ENCODE measurements at regions not wholly inside any gene's neighbourhood (a gene's known extent, or its start where the extent isn't known, plus 50 kb on each side); places are given as distances from the start of the nearest gene placed in this dataset.

DNA sequence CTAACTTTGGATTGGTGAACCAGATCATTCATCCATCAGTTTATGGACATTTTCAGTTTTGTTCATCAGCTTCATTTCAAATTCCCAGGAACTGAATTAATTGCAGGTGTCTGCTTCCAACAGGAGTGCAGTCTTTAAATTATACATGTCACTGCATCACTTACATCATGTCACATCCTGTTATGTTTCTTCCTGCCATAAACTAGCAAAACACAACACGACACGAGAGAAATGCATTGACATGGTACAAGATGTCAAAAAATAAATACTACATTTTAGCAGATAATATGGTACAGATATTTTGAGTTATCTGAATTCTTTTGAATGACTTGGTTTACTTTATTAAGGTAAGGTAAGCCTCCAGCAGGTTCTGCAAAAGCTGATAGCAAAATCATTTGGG, 415.5 kb downstream of the NR2F1-AS1 start:
- CTCF ChIA-PET: no interaction called here
- no peak for DNase-seq (ENCODE audit: low read depth, low spot score)
- H3K4me3 ChIP-seq (ENCODE audit: low read depth, low read length): no peak overlapping the region
- TF ChIP-seq, protein P1, sequence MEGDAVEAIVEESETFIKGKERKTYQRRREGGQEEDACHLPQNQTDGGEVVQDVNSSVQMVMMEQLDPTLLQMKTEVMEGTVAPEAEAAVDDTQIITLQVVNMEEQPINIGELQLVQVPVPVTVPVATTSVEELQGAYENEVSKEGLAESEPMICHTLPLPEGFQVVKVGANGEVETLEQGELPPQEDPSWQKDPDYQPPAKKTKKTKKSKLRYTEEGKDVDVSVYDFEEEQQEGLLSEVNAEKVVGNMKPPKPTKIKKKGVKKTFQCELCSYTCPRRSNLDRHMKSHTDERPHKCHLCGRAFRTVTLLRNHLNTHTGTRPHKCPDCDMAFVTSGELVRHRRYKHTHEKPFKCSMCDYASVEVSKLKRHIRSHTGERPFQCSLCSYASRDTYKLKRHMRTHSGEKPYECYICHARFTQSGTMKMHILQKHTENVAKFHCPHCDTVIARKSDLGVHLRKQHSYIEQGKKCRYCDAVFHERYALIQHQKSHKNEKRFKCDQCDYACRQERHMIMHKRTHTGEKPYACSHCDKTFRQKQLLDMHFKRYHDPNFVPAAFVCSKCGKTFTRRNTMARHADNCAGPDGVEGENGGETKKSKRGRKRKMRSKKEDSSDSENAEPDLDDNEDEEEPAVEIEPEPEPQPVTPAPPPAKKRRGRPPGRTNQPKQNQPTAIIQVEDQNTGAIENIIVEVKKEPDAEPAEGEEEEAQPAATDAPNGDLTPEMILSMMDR (IDR thresholded peaks at IDR 0.05; ENCODE audit: insufficient read depth, low read length, missing control alignments): no peak
- POLR2A ChIA-PET: no interaction called here

DNA sequence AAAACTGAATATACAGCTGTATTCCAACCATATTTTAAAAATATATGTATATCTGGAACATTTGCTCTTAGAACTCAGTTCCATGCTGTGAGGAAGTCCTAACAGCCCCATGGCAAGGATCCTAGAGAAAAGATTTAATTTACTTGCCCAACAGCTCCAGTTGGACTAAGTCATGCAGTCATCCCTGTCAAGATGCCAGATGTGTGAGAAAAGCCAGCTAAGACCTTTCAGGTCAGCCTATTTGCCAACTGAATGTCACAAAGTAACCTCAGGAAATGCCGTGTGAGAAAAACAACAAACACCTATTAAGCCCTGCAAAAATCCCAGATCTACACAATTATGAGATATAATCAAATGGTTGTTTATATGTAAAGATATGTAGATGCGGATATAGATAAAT, 416.3 kb downstream of the NR2F1-AS1 start:
- ChIA-PET POLR2A (interaction anchor here (0.5 kb wide), 1 partner anchor 443 kb away, joined by 3 read pairs; no protein-coding TSS in a partner anchor), CTCF (no interaction called here)
- TF ChIP-seq, protein P1 (IDR thresholded peaks at IDR 0.05; ENCODE audit: insufficient read depth, low read length, missing control alignments): no peak
- no peak for DNase-seq (ENCODE audit: low read depth, low spot score)
- no peak overlapping the region for H3K4me3 ChIP-seq (ENCODE audit: low read depth, low read length)

DNA sequence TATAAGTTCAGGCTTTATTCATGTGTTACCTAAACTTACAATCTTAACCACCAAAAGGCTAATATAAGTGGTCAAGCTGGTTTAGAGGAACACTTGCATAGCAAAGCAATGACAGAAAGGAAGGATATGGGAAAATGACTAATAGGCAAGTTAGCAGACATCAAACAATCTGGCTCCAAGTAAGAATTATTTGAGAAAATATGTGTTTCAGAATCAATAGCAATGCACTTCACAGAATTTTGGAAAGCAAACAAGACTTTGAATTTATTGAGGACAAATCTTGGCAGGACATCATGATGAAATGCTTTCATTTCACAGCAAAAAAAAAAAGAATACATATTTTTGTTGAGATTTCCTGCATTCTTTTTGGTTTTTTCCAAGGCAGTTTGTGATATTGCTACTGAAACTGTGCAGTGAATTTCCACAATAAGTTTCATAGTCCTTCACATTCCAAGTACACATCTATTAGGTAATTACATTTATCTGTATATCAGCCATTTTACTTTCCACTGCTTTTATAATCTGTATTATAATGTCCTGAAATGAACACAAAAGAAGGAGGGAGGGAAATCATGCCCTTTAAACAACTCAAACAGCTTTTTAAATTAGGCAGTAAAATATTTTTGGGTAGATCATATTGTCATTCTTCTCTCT, 417.9 kb downstream of the NR2F1-AS1 start:
- CTCF ChIA-PET: interaction anchor here (1.0 kb wide), 1 partner anchor 11 kb away, joined by 3 read pairs; no protein-coding TSS in a partner anchor
- no peak overlapping the region for H3K4me3 ChIP-seq (ENCODE audit: low read depth, low read length)
- peak; percentile 83 for DNase-seq (ENCODE audit: low read depth, low spot score)
- TF ChIP-seq, protein P1 (IDR thresholded peaks at IDR 0.05; ENCODE audit: insufficient read depth, low read length, missing control alignments): no peak
- POLR2A ChIA-PET: no interaction called here

DNA sequence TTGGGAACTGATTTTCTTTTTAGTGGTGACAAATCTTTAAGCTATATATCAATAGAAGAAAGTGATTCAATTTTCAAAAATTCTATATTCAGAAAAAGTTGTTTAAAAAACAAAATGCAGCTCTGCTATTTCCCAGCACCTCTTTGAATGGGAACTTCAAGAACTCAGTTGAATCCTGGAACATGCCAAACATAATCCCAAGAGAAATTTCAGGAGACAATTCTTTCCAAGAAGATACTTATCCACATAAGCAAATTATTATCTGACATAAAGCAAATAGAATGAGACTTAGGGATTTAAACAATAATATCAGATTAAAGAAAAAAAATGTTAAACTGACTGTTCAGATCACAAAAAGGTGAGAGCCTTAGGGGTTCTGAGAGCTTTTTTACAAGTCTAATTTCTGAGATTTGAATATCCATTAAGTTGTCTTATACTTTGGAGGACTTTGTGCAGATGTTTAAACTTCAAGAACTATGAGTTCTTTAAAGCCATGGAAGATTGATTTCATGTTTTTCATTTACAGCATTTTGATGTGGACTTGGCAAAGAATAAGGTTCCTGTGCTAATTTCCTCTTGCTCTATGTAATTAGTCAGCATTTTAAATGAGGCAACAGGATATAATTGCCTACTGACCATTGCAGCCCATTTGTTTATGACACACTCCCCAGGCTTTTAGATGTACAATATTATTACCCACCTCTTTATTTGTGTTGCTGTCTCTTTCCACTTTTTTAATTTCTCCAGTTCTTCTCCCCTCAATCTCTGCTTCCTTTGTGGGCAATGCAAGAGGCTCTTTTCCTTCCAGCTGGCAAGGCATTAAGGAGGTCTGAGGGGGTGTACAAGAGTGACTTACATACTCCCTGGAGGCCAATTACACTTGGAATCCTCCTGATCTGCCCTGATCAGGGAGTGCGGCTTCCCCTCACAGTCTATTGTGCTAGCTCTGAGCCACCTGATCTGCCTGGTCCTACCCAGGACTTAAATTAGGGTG, 419.1 kb downstream of the NR2F1-AS1 start:
- CTCF ChIA-PET: interaction anchor here (0.6 to 1.4 kb wide), 2 partner anchors 9 to 70 kb away, joined by 3 to 4 read pairs; no protein-coding TSS in a partner anchor
- H3K4me3 ChIP-seq (ENCODE audit: low read depth, low read length): no peak overlapping the region
- POLR2A ChIA-PET: interaction anchor here (0.7 kb wide), 1 partner anchor 266 kb away, joined by 3 read pairs; no protein-coding TSS in a partner anchor
- DNase-seq (ENCODE audit: low read depth, low spot score): no peak
- TF ChIP-seq, protein P1 (IDR thresholded peaks at IDR 0.05; ENCODE audit: insufficient read depth, low read length, missing control alignments): no peak

DNA sequence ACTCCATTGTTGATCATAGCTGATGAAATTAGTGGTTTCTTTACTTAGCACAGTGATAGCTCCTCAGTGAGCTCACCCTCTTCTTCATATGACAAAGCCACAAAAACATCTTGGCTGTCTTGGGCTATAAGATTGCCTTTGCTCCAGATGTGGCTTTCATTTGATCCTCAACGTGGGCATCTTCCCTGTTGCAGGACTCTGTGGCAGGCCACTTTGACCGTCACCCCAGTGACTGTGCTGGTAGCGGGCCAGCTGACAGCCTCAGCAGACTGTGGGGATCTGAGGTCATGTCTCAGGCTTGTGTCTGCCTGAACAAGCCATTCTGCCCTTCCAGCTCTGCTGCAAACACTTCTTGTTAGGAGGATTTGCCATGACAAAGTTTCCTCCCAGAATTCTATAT, 422.2 kb downstream of the NR2F1-AS1 start:
- ChIA-PET CTCF (no interaction called here), POLR2A (no interaction called here)
- H3K4me3 ChIP-seq (ENCODE audit: low read depth, low read length): no peak overlapping the region
- TF ChIP-seq, protein P1 (IDR thresholded peaks at IDR 0.05; ENCODE audit: insufficient read depth, low read length, missing control alignments): no peak
- no peak for DNase-seq (ENCODE audit: low read depth, low spot score)

DNA sequence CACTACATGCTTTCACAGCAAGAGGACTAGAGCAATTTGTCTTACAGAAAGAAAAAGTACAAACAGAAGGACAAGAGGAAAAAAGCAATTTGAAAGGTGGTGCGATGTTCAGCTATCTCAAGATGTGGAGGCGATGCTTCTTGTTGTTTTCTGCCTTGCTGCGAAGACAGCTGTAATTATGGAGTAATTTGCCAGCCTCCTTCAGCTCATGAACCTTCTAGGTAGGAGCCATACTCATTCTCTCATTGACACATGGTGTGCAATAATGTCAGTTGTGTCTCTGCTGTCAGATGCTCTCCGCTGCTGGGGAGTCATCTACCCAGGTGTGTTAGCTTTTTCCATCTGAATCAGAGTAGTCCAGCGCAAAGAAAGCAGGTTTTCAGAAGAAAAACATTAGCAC, 424.5 kb downstream of the NR2F1-AS1 start:
- CTCF ChIA-PET: no interaction called here
- POLR2A ChIA-PET: no interaction called here
- TF ChIP-seq, protein P1 (IDR thresholded peaks at IDR 0.05; ENCODE audit: insufficient read depth, low read length, missing control alignments): no peak
- H3K4me3 ChIP-seq (ENCODE audit: low read depth, low read length): no peak overlapping the region
- DNase-seq (ENCODE audit: low read depth, low spot score): no peak

Data from AG04449 (cell line).